HT1080 (cell line): ENCODE measurements at regions not wholly inside any gene's neighbourhood (a gene's known extent, or its start where the extent isn't known, plus 50 kb on each side); places are given as distances from the start of the nearest gene placed in this dataset.

ENCODE experiments used
- DNase-seq: peaks from one replicate; pipeline ENCODE4 v3.0.0-alpha.2; 2015; ENCODE audit warnings: low read depth

DNA sequence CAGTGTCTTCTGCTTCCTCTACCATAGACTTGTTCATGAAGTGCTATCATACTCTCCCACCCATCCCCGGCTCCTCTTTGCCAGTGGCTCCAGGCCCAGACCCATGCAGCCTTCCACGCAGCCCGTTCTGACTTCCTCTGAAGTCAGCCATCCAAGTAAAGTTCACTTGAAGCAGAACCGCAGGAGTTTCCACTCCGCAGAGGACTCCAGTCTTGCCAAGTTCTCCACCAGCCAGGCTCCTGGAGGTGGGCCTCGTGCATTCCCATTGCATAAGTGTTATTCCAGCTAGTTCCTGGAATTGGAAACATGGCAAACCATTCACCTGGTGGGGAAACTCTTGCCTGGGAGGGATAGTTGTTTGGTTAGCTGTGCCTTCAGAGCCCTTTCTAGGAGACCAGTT is 185.1 kb downstream of the PLPP3 start:
- DNase-seq, result no peak

DNA sequence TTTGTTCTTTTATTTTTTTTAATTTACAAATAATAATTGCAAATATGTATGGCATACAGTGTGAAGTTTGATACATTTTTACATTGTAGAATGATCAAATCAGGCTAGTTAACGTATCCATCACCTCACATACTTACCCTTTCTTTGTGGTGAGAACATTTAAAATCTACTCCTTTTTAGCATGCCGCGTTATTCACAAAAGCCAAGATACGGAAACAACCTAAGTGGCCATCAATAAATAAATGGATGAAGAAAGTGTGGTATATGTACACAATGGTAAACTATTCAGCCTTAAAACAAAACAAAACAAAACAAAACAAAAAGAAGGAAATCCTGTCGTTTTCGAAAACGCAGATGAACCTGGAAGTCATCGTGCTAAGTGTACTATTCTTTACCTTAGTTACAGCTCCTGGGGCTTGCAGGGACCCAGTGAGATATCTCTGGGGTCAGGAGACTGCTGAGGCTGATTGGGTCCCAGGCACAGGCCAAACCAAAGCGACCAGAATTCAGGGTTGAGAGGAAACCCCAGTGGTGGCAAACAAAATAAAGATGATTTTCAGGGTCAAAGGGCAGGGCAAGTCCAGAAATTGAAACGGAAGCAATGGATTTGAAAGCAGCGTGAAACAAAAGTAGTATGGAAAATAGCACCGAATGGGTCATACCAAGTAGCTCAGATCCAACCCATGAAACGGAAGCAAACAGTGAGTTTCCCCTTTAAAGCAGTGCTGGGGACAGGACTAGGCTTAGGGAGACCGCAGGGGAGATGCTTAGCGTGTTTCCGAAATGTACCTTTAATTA is 188.2 kb downstream of the PLPP3 start:
- DNase-seq, result no peak

DNA sequence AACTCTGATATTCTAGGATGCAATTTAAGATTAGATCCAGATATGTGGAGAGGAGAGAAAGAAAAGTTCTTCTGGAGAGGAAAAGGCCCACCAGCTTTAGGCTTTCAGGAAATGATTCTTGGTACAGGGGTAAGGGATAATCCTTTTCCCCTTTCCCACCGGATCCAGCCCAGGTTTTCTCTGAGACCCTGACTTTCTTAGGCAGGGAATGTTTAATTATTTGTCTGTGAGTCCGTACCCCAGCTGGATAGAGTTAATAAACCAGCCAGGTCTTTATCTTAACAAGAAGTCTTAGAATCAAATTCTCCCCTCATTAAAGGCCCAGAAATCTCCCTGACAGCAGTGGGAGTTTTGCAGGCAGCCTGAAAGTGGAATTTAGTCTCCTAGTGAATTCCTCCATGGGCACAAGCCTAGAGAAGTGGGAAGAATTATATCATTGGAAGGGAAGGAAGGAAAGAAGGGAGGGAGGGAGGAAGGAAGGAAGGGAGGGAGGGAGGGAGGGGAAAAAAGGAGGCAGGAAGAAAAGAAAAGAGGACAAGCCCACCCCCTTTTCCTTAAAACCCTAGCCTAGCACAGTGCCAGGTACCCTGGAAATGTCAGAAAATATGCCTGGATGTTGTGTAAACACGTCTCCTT is 189.0 kb downstream of the PLPP3 start:
- no peak for DNase-seq

DNA sequence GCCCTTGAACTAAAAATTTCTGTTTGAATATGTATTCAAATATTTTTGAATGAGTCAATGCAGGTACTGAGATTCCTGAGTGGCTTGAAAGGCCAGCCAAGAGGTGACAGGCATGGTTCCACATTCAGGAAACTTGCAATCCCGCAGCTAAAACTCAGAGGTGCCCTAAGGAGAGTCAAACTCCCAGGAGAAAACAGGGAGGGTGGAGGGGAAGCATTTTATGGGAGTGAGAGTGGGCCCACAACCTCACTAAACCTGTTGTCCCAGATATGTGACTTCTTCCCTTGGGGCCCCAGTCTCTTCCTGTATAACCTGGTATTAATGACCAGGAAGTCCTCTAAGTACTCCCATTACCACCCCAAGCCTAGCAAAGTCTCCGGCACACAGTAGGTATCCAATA is 189.6 kb downstream of the PLPP3 start:
- DNase-seq, result no peak

DNA sequence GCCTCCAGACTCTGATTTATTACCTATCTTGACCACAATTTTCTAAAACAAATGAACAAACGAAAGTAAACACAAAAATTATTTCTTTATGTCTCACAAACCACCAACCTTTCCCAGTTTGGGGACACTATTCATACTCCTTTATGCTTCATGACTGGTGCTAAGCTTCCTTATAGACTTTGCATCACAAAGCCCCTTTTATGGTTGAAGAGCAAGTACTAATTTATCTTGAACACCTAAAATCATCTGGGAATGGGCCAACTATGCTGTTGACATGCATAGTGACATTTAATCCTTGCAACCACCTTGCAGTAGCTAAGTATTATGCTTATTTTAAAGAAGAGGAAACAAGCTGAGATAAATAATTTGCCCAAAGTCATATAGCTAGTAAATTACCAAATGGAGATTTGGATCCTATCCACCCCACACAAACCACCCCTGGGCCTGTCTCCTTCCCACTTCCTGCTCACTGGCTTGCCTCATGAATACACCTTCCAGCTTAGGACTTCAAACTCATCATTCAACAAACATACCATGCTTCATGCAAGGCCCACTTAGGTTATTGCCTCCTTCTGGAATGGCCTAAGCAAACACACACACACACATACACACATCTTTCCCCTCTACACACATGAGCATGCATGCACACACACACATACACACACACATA is 192.2 kb downstream of the PLPP3 start:
- peak; percentile 46 for DNase-seq

DNA sequence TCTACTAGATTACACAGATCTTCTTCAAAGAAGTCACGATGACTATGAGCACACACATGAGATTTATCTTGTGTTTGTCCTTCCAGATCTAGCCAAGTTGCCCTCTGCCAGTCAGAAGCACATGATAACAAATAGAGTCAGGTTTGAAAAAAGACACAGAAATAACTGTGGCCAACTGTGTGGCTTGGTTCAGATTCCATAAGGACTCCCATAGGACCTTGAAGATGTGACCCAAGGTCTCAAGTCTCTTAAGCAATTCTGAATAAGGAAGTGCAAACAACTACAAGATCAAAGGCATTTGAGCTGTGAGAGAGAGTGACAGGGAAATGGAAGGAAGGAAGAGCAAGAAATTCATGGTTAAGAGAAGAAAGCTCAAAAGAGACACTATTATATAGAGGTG is 194.0 kb downstream of the PLPP3 start:
- no peak for DNase-seq

DNA sequence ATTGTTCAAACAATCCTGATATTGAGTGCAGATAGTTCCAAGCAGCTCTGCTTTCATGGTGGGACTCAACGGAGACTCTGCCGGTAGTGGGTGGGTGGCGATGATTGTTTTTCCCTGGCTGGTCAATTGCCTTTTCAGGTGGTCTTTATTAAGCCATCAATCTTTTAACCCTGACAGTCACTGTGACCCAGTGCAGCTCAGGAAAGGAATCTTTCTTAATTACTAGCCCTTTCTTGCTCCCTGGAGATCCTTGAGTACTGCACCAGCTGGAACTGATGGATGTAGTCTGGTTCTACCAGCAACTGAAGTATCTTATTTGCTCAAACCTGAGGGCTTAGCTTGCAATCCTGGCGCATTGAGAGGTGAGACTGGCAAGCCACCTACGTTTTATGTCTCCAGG is 196.4 kb downstream of the PLPP3 start:
- DNase-seq, result no peak

DNA sequence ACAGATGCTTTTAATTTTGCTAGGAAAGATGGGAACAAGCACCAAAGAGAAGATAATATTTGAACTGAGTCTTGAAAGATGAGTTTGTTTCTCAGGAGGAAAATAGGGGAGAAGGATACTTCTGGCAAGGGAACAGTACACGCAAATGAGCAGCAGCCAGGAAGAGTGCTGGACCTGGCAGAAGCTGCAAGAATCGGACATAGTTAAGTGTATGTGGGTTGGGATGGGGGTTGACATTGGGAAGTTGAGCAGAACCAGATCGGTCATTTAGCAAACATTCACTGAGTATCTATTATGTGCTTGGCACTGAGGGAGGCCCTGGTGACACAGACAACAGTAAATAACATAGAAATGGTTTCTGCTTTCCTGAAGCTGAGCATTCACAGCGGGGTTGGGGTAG is 198.8 kb downstream of the PLPP3 start:
- DNase-seq, result no peak

DNA sequence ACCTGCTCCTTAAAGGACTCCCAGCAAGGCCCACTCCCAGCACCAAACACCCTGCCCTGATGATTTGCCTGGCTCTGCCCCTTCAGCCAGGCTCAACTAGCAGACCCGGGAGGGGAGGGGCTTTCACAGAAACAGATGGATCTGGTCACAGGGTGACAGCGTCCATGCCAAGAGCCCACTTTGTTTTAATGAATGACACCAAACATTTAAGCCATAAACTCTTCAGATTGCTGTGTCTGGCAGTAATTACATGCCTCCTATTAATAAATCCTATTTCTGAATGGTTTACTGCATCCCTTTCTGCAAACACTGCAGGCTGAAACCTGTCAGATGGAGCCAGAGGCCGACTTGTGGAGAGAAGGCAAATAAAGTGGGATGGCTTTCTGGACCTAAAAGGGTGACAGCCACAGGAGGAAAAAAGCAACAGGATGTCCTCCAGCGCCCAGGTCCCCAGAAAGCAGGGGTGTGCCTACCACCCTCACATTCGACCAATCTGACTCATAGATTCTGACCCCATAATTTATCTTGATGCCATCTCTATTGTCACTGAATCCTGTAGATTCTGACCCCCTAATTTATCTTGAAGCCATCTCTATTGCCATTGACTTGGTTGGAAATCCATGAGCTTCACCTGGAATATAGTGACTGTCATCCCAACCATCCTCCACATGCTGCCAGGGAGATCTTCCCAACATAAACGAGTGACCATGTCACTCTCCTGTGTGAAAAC is 200.9 kb downstream of the PLPP3 start:
- no peak for DNase-seq

DNA sequence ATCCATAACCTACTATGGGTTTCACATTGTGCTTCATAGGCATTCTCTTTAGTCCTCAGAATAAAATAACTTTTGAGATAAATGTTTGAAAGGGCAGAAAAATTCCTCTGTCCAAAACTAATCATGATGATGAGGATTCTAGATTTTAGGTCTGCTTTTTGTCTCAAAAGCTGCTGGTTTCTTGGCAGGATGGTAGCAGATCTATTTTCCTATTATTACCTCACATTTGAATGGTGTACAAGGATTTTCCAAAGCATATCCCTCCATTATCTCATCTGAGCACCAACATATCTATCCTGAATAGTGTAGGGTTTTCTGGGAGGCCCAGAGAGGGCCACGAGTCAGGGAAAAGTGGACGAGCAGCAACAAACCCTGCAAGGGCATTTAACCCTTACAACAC is 201.9 kb downstream of the PLPP3 start:
- DNase-seq, result no peak

DNA sequence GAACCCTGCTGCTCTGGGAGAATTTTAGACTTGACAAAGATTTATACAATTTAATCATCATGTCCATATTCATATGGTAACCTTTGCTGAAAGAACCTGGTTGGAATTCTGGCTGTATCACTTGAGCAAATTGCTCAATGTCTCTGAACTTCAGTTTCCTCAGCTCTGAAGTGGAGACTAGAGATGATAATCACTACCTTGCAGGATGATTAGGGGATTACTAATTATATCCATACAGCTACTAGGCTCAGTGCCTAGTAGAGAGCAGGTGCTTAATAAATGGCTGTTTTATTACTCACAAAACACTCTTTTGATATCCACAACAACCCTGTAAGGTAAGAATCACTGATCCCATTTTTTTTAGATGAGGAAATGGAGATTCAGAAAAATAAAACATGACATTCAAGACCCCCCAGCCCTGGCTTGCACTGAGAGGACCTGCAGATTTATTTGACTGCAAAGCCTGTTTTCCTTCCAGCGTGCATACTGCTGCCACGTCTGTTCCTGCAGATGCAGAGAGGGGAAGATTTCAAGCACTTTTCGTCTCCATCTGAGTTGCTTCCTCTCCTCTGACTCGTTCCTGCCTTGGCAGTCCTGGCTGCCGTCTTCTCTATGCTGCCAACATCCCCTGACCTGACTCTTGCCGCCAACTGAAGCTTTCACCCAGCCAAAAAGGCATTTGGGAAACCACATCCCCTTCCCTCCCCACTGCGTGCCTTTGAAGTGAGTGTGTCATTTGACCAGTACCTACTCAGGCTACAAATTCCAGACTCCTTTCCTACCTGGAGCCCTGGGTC is 203.0 kb downstream of the PLPP3 start:
- peak; percentile 84 for DNase-seq

DNA sequence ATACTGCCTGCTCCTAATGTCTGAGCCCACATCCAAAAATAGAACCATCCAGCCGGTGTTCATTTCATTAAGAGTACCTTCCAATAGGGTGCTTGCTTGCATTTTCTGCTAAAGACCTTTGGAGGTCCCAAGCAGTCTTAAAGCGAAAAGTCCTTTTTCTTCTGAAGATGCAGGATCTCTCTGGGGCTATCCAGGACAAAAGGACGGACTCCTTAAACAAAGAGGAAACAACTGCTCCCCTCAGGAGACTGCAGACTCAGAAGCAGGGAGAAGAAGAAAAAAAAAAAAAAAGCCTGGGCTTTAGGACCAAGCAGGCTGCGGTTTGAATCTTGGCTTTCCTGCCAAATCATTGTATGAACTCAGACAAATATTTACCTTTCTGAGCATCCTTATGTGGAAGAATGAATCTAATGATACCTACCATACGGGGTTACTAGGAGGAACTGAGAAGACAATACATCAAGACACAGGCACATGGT is 204.0 kb downstream of the PLPP3 start:
- DNase-seq, result peak; percentile 61

DNA sequence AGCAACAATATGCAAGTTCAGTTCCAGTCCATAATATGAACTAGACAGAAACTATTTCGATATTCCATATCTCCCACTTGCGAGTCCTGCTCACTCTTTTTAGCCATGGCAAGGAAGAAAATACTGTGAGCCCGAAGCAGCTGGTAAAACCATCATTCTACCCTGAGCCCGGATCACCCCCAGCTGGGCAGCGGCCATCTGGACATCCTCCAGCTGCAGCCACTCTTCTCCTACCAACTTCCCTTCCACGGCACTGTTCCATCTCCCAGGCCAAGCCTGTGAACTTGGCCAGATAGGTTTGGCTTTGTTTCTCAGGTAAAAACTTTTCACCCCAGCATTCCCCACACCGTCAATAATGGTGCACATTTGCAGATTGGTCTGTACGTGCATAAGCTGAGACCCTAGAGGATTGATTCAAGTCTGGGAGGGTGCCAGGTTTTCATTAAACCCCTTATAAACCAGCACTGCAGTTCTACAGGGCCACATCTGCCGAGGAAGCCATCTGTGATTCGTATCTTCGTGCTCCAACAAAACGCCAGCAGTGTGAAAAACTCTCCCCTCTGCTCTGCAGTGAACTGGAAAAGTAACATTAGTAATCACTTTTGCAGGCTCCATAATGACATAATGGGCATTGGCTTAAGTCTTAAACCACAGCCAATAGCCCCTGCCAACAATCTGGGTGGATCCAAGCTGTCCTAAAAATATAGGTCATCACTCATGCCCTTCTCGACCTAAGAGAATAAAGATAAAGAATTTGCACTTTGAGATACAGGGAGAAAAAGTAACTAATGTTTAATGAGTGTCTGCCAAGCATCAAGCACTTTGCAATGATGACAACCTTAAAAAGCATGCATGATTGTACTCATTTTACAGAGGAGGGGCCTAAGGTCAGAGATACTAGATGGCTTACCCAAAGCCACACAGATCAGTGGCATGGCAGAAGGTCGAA is 205.1 kb downstream of the PLPP3 start:
- no peak for DNase-seq

DNA sequence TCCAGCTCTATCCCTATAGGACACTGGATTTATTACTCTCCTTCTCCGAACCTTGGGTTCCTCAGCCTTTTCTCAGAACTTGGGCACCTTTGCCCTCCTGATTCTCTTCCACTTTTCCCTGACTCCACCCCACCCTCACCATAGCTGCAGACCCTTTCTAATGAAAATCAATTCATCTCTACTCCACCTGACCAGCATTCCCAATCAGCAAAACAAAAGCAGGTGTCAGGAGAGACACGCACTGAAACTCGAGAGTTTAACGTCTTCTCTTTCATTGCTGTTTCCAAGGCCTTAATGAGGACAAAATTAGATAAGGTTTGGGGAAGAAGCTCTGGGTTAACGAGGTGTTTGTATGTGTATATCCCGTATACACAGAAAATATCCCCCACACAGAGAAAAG is 208.8 kb downstream of the PLPP3 start:
- no peak for DNase-seq

DNA sequence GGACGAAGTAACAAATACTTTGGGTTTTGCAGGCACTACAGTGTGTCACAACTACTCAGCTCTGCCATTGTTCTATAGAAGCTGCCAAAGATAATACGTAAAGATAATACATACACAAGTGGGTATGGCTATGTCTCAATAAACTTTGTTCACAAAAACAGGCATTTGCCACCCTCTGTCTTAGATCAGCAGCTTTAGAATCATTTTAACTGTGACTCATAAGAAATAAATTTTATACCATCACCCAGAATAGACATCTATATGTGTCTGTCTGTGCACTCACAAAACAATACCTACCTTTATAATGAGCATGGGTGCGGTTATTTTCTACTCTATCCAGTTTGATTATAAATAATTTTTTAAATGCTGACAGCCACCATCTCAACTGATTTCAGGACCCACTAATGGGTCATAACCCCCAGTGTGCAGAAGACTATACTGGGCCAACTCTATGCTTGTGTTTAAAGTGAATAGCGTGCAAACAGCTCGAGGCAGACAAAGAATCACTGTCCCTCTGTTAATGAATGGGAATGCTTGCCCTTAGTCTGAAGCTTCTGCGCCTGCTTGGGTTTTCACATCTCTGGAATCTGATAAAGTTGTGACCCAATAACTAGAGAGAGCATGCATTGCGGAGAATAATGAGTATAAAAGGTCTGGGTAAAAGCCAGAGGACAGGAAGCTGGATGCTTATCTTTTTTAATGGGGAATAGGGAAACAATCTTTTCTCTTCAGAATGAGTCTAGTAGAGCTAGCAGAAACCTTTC is 216.2 kb downstream of the PLPP3 start:
- DNase-seq, result peak; percentile 32

DNA sequence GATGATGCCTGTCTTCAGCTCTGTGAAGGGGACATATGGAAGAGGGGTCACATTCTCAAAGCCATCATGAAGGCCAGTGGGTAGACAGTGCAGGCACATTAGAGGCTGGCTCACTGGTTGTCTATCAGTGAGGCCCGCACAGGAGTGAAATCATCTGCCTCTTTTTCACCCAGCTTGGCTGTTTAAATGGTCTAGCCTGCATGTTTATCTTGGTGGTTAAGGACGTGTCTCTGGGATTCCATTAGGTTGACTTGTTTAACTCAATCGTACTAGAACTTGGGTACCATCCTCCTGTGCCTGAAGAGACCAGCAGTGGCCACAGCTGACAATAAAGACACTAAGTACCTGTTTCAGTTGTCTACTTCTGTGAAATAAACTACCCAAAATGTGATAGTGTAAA is 219.3 kb downstream of the PLPP3 start:
- DNase-seq, result no peak

DNA sequence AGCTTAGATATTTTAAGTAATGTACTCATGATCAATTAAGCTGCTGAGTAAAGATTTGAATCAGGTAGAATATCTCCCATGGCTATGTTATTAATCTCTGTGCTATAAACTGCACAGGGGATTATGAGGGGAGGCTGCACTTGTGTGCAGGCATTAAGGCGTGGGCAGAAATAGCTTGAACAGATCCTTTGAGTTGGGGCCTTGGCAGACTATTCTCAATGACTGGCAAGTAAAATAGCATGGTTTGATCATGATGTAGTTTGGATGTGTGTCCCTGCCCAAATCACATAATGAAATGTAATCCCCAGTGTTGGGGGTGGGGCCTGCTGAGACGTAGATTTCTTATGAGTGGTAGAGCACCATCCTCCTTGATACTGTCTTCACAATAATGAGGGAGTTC is 220.3 kb downstream of the PLPP3 start:
- DNase-seq, result no peak

DNA sequence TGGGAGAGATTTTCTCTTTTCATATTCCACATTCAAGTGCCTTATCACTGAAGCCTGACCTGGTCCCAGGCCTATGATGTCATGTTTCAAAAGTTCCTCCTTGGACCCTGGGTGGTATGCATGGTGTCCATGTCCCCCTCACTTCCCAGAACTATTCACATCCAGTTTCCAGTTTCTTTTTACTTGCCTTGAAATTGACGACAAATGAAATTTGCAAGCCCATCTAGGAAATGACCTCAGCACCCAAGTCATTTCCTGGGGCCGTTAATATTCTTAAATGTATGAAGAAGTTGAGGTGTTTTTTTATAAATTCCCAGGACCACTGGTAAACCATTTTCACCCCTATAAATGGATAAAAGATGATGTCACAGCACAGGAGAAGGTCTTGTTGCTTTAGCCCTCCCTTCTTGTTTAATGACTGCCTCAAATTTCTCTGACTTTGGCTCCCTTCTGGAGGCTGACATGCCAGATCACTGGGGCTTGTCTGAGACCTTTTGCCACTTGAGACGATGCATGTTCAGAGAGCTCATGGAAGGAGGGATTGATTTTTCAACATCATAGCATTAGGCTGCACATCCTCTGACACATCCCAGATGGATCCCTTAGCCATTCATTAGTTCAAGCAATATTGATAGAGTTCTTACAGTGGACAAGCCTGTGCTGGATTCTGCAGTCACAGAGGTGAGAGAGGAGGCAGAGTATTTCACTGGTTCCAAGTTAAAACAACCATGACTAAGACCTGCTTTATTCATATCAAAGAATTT is 221.3 kb downstream of the PLPP3 start:
- DNase-seq, result peak; percentile 40
